ACHN (cell line): ENCODE measurements at regions not wholly inside any gene's neighbourhood (a gene's known extent, or its start where the extent isn't known, plus 50 kb on each side); places are given as distances from the start of the nearest gene placed in this dataset.

Source experiments
- DNase-seq: peaks from one replicate; pipeline ENCODE4 v3.0.0-alpha.2; 2015
- in situ Hi-C: cut with HindIII; loops from 2 replicates; pipeline ENCODE4 v1.10.0; 2017; ENCODE audit warnings: low sequenced_read_pairs, low pct_ligation_motif_present, low pct_unique_long_range_greater_than_20kb

DNA sequence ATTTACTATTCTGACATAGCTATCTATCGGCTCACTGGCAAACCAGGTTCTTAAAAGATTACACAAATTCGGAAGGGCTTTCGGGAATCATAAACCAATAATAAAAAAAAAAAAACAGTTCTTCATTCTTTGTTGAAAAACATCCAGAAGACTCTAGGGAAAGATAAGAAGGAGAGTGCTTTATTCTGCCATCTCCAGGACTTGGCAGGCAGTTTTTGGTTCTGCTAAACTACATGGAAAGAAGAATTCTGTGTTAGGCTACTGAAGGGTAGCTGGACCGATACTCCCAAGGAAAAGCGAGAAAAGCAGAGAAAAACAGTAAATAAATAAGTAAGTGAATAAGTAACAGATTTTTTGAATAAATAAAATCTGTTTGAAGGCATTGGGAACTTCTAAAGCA, 423.5 kb upstream of the KLF6 start:
- DNase-seq = no peak
- in situ Hi-C loops = no loop called here

DNA sequence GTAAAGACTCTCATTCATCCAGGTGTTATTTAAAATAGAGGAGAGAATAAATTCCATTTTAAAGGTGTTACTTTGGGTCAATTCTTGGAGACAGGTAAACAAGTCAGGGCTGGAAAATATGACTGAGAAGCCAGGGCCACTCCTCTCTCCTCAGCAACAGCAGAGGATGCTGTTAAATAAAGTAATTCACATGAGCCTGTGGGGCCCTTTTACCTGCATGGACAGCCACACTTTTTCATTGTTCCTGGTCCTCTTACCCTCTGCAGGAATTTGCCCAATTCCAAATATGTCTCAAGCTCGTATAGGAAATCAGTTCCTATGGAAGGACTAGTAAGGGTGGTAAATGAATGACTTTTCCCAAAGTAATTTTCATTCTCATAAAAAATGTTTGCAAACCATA, 420.1 kb upstream of the KLF6 start:
- in situ Hi-C loops = no loop called here
- DNase-seq = no peak

DNA sequence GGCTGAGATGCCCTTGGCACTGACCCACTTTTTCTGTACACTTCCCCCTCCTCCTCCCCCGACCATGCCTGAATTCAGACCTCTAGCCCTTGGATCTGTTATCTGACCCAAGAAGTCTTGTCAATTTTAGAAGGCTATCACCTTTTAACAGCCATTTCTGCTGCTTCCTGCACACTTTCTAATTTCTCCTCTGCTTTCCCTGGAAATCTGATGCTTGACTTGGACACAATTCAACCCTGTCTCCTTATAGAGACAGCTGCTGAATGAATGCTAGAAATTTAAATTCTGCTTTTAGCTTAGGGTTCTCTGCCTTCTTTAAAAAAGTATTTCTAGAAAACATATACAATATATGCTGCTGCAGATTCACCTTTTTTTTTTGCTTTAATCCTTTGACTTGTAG, 417.9 kb upstream of the KLF6 start:
- in situ Hi-C loops = no loop called here
- DNase-seq = no peak

DNA sequence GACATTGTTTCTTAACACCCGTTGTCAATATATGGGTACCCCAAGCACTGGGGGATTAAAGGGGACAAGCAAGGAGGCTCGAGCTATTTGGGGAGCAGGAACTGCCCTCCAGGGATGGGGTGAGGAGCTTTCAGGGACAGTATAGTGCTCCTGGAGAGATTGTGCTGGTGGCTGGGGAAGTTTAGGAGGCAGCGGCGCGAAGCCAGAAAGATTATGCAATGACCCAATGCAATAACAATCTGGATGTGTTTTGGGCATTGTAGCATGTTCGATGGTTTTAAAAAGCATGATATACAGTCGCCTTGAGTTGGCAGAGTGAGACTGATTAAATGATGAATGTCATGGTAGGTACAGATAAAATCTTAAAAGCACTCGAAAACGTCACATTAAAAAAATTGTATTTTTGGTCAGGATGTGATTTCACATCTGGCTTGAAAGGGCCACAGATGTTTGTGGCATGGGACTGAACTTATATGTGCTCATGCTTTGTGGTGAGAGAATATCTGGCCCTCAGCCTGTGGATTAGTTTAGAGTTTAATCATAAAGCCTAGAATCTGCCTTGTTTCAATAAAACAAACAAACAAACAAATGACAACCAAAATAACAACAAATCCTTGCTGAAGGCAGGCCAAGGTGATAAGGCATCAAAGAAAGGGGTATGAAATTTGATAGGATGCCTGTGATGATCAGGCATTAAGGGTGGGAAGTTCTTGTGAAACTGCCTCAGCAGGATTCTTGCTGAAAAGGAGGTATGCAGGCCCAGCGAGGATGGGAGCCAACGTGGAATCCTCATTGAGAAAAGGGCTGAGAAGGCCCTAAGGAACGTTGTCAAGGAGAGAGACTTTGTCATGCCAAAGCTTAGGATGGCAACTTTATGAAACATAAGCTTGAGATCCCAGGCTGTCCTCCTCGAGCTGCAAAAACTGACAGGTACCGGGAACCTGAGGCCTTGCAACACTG, 417.1 kb upstream of the KLF6 start:
- no peak for DNase-seq
- in situ Hi-C loops = no loop called here

DNA sequence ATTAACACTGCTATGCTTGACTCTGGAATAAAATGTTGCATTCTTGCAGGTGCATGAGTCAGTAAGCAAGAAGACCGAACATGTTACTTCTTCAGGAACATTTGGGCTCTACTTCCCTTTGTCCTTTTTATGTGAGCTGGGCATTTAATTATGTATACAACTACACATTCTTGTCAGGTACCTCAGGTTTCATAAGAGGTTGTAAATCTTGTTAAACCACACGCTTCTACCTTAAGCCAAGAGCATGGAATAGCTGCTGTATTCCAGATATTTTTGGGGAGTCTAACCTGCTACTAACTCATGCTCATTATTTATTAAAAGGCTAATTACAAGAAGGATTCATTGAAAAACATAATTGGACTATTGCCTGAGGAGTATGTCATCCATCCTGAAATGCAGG, 414.2 kb upstream of the KLF6 start:
- no peak for DNase-seq
- in situ Hi-C loops = no loop called here

DNA sequence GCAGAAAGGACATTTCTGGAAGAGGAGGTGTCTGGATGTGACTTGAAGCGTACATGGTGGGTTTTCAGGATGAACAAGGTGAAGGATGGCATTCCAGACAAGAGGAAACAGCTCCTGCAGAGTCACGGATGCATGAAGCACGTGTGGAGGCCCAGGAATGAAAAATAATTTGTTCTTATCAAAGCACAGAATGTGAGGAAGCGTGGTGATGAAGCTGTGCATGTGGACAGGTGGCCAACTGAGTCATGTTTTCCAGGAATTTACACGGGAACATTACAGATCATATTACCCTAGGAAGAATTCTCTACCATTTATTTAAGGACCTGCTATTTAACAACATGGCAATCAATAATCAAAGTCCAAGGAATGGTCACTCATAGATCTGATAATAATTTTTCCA, 413.2 kb upstream of the KLF6 start:
- DNase-seq = no peak
- in situ Hi-C loops = no loop called here

DNA sequence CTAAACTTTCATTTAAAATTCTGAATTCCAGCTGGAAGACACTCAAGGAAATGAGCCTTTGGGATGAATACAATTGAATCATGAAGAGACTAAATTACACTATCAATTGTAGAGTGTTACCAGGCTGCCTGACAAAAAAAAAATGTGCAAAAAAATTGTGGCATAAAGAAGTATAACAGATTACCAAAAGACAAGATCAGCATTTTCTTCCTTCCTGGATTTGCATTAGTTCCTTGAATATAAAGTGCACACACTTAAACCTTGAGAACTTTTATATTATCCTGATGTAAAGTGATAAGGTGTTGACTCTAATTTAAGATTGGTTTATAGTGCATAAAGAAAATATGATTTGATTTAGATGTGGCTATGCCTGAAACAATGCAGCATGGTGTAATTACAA, 412.7 kb upstream of the KLF6 start:
- no peak for DNase-seq
- in situ Hi-C loops = no loop called here

DNA sequence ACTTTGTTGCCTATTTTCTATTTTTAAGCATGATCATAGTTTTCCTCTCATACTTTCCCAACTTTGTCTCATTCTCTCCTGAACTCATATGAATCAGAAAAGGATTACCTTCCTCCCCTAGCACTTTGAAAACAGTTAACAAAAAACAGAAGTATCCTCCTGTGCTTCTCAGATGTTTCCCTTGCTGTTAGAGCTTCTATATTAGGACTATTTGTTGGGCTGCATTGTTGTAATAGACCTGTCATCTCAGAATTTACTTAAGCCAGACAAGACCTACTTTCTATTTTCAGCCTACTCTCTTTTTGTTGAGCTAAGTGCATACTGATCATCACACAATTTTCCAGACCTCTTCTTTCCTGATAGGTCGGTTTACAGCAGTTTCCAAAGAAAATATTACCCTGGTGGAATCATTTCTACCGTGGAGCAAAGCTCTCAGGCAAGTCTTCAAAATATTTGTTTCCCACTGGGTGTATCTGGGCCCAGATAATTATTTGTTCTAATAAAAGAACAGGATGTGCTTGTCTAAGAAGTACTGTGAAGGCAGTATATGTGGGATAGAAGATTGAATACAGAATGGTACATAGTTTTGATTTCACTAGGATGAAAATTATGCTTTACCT, 411.9 kb upstream of the KLF6 start:
- no peak for DNase-seq
- in situ Hi-C loops = no loop called here

DNA sequence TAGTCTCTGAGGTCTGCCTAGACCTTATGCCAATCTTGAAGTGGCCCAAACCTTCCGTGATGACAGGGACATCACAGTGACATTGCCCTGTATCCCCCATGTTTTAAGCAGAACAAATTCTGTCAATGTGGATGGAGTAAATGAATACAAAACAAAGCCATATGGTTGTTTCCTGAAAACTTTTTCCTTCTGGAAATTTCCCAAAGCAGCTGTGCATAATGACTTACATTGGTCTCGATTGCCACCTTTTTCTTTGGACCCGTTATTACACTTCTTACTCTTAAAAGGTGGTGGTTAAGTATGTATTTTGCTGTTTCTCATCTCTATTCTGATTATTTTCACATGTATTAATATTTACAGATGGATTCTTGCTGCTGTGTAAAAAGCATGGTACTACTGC, 411.2 kb upstream of the KLF6 start:
- in situ Hi-C loops = no loop called here
- no peak for DNase-seq

DNA sequence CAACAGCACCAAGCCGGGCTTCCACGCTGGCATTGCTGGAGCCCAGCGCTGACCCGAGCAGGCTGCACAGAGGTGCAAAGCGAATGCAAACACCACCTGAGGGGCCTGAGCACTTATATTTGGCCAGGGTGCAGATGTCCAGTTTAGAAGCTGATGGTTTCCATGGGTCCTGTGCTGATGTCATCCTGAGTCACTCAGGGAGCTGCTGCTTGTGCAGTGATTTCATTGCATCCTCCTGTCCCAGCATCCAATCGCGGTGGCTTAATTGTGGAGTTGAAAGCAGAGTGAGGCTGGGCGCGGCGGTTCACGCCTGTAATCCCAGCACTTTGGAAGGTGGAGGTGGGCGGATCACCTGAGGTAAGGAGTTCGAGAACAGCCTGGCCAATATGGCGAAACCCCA, 410.2 kb upstream of the KLF6 start:
- peak; percentile 2 for DNase-seq
- in situ Hi-C loops = no loop called here

DNA sequence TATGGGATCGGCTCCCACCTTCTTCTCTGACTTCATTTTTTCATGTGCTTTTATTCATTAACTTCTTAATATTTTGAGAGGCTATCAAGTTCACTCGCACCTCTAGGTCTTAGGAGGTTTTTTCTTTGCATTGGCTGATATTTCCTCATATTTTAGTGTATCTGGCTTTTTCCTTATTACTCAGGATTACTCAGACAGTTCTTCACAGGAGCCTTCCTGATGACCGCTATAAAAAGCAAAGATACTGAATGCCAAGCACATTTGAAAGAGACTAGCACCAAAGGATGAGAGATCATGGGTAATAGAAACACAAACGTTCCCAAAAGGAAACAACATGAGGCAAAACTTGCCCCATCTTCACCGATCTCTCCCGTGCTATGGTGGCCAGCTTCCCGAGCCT, 409.2 kb upstream of the KLF6 start:
- DNase-seq = no peak
- in situ Hi-C loops = no loop called here

DNA sequence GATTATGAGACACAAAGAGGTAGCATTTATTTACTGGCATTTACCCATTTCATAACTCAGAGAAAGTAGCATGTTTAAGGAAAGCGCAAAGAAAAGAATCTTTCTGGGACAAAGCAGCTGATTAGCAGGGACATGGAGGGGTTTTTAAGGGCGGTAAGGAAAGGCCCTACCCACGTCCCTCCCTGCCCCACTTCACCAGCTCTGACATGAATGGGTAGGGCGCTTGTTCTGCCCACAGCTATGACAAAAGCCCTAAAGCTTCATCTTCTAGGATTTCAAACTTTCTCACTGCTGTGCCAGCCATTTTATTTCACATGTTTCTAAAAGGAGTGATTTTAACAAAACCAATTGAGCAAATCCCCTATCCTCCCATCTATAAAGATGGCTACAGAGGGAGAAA, 406.9 kb upstream of the KLF6 start:
- in situ Hi-C loops = no loop called here
- no peak for DNase-seq

DNA sequence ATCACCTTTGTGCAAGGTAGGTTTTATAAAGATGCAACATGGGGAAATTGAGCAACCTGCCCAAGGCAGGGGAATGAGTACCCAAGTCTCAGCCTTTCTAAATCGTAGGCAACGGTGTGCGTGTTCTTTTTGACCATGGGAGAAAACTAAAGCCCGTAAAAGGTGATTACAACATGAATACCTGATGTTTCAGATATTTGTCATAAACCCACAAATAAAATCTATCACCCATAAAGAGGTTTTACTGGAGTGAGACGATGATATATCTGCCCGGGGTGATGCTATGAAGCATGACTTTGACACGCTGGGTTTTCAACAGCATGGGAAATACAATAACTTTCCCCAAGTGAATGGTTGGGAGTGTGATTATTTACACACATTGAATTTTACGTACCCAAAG, 406.3 kb upstream of the KLF6 start:
- DNase-seq = no peak
- in situ Hi-C loops = no loop called here

DNA sequence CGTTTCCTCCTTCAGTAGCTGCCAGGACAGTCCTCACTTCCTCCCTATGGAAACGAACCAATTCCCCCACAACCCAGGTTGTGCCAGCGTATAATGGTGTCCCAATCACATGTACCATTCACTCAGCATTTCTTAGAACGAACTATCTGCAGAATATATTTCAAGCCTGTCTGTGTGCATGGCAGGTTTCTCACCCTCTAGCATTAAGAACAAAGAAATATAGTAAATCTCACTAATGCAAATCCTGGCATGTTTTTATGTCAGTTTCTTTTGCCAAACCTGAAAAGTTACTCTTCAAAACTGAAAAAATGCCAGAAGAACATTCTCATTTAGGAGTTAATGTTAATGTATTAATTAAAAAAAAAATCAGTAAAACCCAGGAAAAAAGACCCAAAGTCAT, 405.9 kb upstream of the KLF6 start:
- in situ Hi-C loops = no loop called here
- no peak for DNase-seq

DNA sequence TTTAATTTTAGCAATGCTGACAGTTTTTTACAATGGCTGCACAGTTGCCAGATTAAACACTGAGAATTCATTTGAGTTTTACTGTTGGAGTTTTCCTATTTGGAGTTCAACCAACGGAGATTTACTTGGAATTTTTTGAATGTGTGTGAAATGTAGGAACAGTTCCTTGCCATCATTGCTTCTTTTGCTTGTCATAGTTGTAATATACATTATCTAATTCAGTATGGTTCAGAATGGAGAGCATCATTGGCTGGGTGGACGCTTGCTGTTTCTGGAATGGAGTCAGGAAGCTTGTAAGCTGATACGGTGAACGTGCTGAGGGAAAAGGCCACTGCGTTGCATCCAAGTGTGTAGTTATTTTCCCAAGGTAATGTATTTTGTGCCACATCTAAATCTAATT, 404.3 kb upstream of the KLF6 start:
- in situ Hi-C loops = no loop called here
- DNase-seq = no peak

DNA sequence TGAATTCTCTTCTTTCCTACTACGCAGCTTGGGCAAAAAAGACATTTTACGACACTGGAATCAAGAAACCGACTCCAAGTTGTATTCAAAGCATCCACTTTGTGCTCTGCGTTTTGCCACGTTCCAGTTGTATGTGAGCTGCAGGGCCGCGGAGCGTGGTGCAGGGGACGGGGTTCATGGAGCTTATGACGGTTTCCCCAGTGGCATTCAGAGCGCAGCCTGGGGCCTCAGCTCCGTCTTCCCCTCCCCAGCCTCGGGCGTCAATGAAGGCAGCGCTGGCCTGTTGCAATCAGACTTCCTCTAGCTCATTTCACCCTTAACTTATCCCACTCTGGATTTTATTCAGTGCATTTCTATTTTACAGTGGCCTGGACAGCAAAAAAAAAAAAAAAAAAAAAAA, 403.4 kb upstream of the KLF6 start:
- in situ Hi-C loops = no loop called here
- no peak for DNase-seq

DNA sequence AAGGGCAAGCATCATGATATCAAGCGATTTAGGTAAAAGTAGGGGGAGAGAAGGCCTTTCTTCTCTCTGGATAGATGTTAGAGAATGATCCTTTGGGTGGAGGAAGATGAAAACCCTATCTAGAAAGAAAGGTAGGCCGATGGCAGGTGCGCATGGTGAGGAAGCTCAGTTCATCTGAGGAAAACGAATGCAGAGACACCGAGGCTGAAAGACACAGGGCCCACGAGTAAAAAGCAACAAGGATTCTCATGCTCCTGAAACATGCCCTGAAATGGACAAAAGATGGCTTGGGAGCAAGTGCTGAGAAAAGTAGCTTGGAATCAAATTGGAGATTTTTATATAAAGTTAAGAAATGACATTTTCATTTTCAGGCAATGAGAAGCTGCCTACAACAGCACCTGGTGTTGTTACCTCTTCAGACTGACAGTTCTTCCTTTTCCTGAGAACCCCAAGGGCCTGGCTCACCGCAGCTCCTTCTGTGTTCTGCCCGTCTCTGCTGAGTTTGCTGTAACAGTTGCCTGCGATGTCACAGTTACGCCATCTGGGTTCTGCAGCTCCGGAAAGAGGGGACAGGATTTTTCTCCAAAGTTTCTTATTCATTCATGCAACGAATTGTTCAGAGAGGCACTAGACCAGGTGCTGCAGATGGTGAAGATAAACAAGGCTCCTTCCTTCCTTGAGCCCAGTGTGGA, 402.0 kb upstream of the KLF6 start:
- DNase-seq = no peak
- in situ Hi-C loops = no loop called here

DNA sequence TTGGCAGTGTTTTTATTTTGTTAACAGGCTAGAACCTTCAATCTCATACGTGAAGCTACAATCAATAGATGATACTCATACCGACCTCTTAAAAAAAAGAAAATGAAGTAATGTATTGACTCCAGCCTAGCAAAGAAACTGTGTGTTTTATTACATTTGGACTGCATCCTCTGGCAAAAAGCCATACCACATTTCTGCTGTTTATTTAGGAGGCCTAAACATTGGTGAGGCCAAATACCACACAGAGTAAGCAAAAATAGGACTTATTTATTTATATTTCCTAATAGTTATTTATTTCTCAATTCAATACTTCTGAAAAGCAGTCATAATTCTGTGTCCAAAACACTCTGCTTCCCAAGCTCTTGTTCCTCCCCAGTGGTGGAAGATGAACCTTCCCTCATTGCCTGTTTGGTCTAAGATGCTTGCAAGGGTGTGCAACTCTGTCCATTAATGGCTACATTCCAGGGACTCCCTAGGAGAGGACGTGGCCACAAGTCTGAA, 398.8 kb upstream of the KLF6 start:
- DNase-seq = no peak
- in situ Hi-C loops = no loop called here

DNA sequence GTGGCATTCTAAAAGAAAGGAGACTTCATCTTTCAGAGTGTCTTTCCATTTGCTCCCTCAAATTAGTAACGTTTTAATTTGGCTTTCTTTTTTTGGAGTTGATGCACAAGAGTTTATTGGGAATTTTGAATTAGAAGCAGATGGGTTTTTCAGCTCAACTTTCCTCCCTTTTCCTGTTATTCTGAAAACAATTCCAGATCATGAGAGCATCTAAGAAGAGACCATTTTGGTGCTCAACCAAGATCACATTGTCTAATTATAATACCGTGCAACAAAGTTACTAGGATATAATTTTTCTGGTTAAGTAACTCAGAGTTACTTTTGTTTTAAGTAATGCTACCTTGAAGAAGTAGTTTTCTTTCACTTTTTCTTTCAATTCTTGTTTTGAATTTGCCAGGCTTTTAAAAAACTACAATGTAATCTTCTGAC, 396.6 kb upstream of the KLF6 start:
- in situ Hi-C loops = no loop called here

More for the DNA sequence above, 396.6 kb upstream of the KLF6 start:
- DNase-seq = no peak
